DOHH2 (cell line): ENCODE measurements at regions not wholly inside any gene's neighbourhood (a gene's known extent, or its start where the extent isn't known, plus 50 kb on each side); places are given as distances from the start of the nearest gene placed in this dataset.

Source experiments
- H3F3A ChIP-seq: fragments of 200-600 bp; sonication (generic), shearing (Covaris generic); 2 replicates; pipeline ENCODE4 v1.6.0; 2016; ENCODE audit warnings: antibody characterized with exemption, mild to moderate bottlenecking; ENCODE audit not compliant: control insufficient read depth, insufficient read depth
- H3K27ac ChIP-seq: fragments of 200-600 bp; sonication (generic); 2 replicates; pipeline ENCODE4 v1.5.1; 2014; ENCODE audit warnings: low read depth, mild to moderate bottlenecking, low read length, moderate library complexity
- H3K27me3 ChIP-seq: fragments of 200-600 bp; sonication (generic); 2 replicates; pipeline ENCODE4 v1.6.1; 2014; ENCODE audit warnings: mild to moderate bottlenecking, low read length, mixed read lengths; ENCODE audit not compliant: control insufficient read depth
- H3K36me3 ChIP-seq: fragments of 200-600 bp; sonication (generic); 2 replicates; pipeline ENCODE4 v1.6.1; 2014; ENCODE audit warnings: mild to moderate bottlenecking, low read length, moderate library complexity, mixed read lengths; ENCODE audit not compliant: control insufficient read depth
- H3K4me1 ChIP-seq: fragments of 200-600 bp; sonication (generic); 2 replicates; pipeline ENCODE4 v1.6.1; 2014; ENCODE audit warnings: mild to moderate bottlenecking, low read length, mixed read lengths; ENCODE audit not compliant: control insufficient read depth
- H3K4me2 ChIP-seq: fragments of 200-600 bp; sonication (generic); 2 replicates; pipeline ENCODE4 v1.6.0; 2014; ENCODE audit warnings: mild to moderate bottlenecking, low read length, moderate library complexity
- H3K4me3 ChIP-seq: fragments of 200-600 bp; sonication (generic); 2 replicates; pipeline ENCODE4 v1.5.1; 2014; ENCODE audit warnings: mild to moderate bottlenecking, low read length, mixed read lengths
- H3K79me2 ChIP-seq: fragments of 200-600 bp; sonication (generic); 2 replicates; pipeline ENCODE4 v1.6.1; 2014; ENCODE audit warnings: mild to moderate bottlenecking, low read length, mixed read lengths; ENCODE audit not compliant: control insufficient read depth
- H3K9me2 ChIP-seq: fragments of 200-600 bp; sonication (generic); replicated peaks from 2 replicates; pipeline ENCODE4 v1.6.1; 2014; ENCODE audit warnings: mild to moderate bottlenecking, low read length, mixed read lengths; ENCODE audit not compliant: control insufficient read depth
- H3K9me3 ChIP-seq: fragments of 200-600 bp; sonication (generic); 2 replicates; pipeline ENCODE4 v1.6.1; 2014; ENCODE audit warnings: antibody characterized with exemption, low read length, mixed read lengths; ENCODE audit not compliant: control insufficient read depth, insufficient read depth
- H4K20me1 ChIP-seq: fragments of 200-600 bp; sonication (generic); 2 replicates; pipeline ENCODE4 v1.6.0; 2014; ENCODE audit warnings: low read depth, mild to moderate bottlenecking, antibody characterized with exemption, low read length, moderate library complexity; ENCODE audit not compliant: control insufficient read depth, insufficient read depth
- CTCF ChIP-seq: fragments of 200-600 bp; sonication (generic); IDR thresholded peaks from one replicate; pipeline ENCODE4 v1.5.1; 2014; ENCODE audit warnings: antibody characterized with exemption, mild to moderate bottlenecking, low read depth, low read length; ENCODE audit not compliant: poor library complexity, severe bottlenecking
- EZH2phosphoT487 ChIP-seq: fragments of 200-600 bp; sonication (generic); IDR thresholded peaks from 2 replicates; pipeline ENCODE4 v1.6.1; 2017; ENCODE audit warnings: borderline replicate concordance, mild to moderate bottlenecking, antibody characterized with exemption, low read length, moderate library complexity, mixed read lengths

GRCh38 chr5:167725264-167725663 lies 566.2 kb upstream of the WWC1 start:
- Histone ChIP-seq H3K79me2 (no peaks in the 10 kb centered on the region), H3K9me3 (no peaks in the 10 kb centered on the region), H3K4me3 (no peak overlapping the region), H4K20me1 (no peaks in the 10 kb centered on the region), H3K27ac (no peak overlapping the region), H3K36me3 (no peaks in the 10 kb centered on the region), H3K4me1 (no peaks in the 10 kb centered on the region), H3F3A (no peaks in the 10 kb centered on the region), H3K9me2 (no peaks in the 10 kb centered on the region), H3K4me2 (no peak overlapping the region), H3K27me3 (no peaks in the 10 kb centered on the region)
- TF ChIP-seq EZH2phosphoT487 (no peak), CTCF (no peak)

- H3K36me3 ChIP-seq, result no peaks in the 10 kb centered on the region
- no peak overlapping the region for H3K4me2 ChIP-seq
- no peak overlapping the region for H3K4me3 ChIP-seq
- H3K9me3 ChIP-seq, result no peaks in the 10 kb centered on the region
- TF ChIP-seq CTCF (no peak), EZH2phosphoT487 (no peak)
- H3F3A ChIP-seq, result no peaks in the 10 kb centered on the region
- H3K79me2 ChIP-seq, result no peaks in the 10 kb centered on the region
- H4K20me1 ChIP-seq, result no peaks in the 10 kb centered on the region
- H3K27me3 ChIP-seq, result no peaks in the 10 kb centered on the region
- no peaks in the 10 kb centered on the region for H3K9me2 ChIP-seq
- no peaks in the 10 kb centered on the region for H3K4me1 ChIP-seq
- no peak overlapping the region for H3K27ac ChIP-seq
Observed at GRCh38 chr5:167725741-167726140, 565.7 kb upstream of the WWC1 start.

GRCh38 chr5:167726642-167727041 lies 564.8 kb upstream of the WWC1 start:
- no peaks in the 10 kb centered on the region for H3K4me1 ChIP-seq
- H3K27ac ChIP-seq, result no peak overlapping the region
- no peak overlapping the region for H3K4me3 ChIP-seq
- no peaks in the 10 kb centered on the region for H3K9me3 ChIP-seq
- no peaks in the 10 kb centered on the region for H3K79me2 ChIP-seq
- no peak for TF ChIP-seq CTCF
- TF ChIP-seq EZH2phosphoT487, result no peak
- no peaks in the 10 kb centered on the region for H3K9me2 ChIP-seq
- no peaks in the 10 kb centered on the region for H3F3A ChIP-seq
- H3K4me2 ChIP-seq, result no peak overlapping the region
- H3K36me3 ChIP-seq, result no peaks in the 10 kb centered on the region
- H4K20me1 ChIP-seq, result no peaks in the 10 kb centered on the region
- no peaks in the 10 kb centered on the region for H3K27me3 ChIP-seq

GRCh38 chr5:167730121-167730520 lies 561.3 kb upstream of the WWC1 start:
- no peak for TF ChIP-seq EZH2phosphoT487
- TF ChIP-seq CTCF, result no peak
- H3K9me2 ChIP-seq, result no peaks in the 10 kb centered on the region
- no peak overlapping the region for H3K4me2 ChIP-seq
- no peaks in the 10 kb centered on the region for H4K20me1 ChIP-seq
- H3F3A ChIP-seq, result no peaks in the 10 kb centered on the region
- H3K27me3 ChIP-seq, result no peaks in the 10 kb centered on the region
- H3K36me3 ChIP-seq, result no peaks in the 10 kb centered on the region
- no peaks in the 10 kb centered on the region for H3K9me3 ChIP-seq
- no peaks in the 10 kb centered on the region for H3K4me1 ChIP-seq
- no peak overlapping the region for H3K4me3 ChIP-seq
- no peaks in the 10 kb centered on the region for H3K79me2 ChIP-seq
- H3K27ac ChIP-seq, result no peak overlapping the region
